ENCODE measurements at regions not wholly inside any gene's neighbourhood (a gene's known extent, or its start where the extent isn't known, plus 50 kb on each side); places are given as distances from the start of the nearest gene placed in this dataset.

GRCh38 chr5:62143268-62144229 is 162.5 kb upstream of the KIF2A start:
- Histone ChIP-seq H3K27ac (ENCODE audit: low read depth, low read length) (no peak overlapping the region), H3K36me3 (ENCODE audit: control insufficient read depth in 2 of 4, insufficient read depth in 4 of 4, low read length in 3 of 4) (no peaks in the 10 kb centered on the region), H2BK20ac (ENCODE audit: low read length) (no peak overlapping the region), H2AK5ac (ENCODE audit: low read depth, low read length) (no peak overlapping the region), H2BK15ac (ENCODE audit: low read length) (no peak overlapping the region), H3K4me1 (replicated peaks in 1 of 4; ENCODE audit: control insufficient read depth in 3 of 4, insufficient read depth in 4 of 4, low read length in 3 of 4) (peaks cover 0 to 10% (median 6%) of the 10 kb centered on the region in 4 experiments; a peak in 4 of 7 replicates), H3K4me2 (ENCODE audit: insufficient read depth in 1 of 2, low read depth in 2 of 2, low read length in 2 of 2) (peak overlapping the region in 1 of 2 experiments; percentile 7; a peak in 1 of 4 replicates), H2BK5ac (ENCODE audit: low read depth, low read length) (no peak overlapping the region), H3K23me2 (ENCODE audit: low read depth, low read length) (no peaks in the 10 kb centered on the region; the same call in 1 of the 2 replicates), H3K18ac (ENCODE audit: extremely low read depth, low read length) (no peak overlapping the region), H3K27me3 (replicated peaks in 1 of 4; ENCODE audit: control insufficient read depth in 3 of 4, extremely low read depth in 1 of 4, insufficient read depth in 3 of 4, low read length in 3 of 4) (no peaks in the 10 kb centered on the region), H3K9ac (replicated peaks in 1 of 4; ENCODE audit: extremely low read depth in 1 of 4, low read depth in 3 of 4, low read length in 3 of 4) (no peak overlapping the region), H3K9me3 (ENCODE audit: insufficient read depth in 2 of 2, low read depth in 1 of 2, low read length in 1 of 2) (peaks cover 0 to 3% of the 10 kb centered on the region in 2 experiments; a peak in 1 of 4 replicates), H3K79me1 (ENCODE audit: low read depth, low read length) (no peaks in the 10 kb centered on the region), H3K14ac (ENCODE audit: insufficient read length) (no peak overlapping the region), H4K5ac (ENCODE audit: insufficient read length, low read depth, low read length) (no peak overlapping the region), H4K8ac (ENCODE audit: extremely low read depth, insufficient read depth, low read length) (no peak overlapping the region), H3K4me3 (ENCODE audit: extremely low read depth in 1 of 4, insufficient read depth in 2 of 4, low read depth in 3 of 4, low read length in 4 of 4) (no peak overlapping the region; a peak in 1 of 8 replicates), H4K91ac (replicated peaks; ENCODE audit: insufficient read length, low read length) (no peak overlapping the region), H4K20me1 (replicated peaks in 1 of 2; ENCODE audit: control insufficient read depth in 1 of 2, insufficient read depth in 2 of 2, low read length in 2 of 2) (no peaks in the 10 kb centered on the region), H3K4ac (replicated peaks; ENCODE audit: insufficient read length, low read depth, low read length) (no peak overlapping the region), H3K56ac (replicated peaks; ENCODE audit: insufficient read length, low read depth, low read length) (no peak overlapping the region), H3K79me2 (ENCODE audit: control insufficient read depth in 1 of 2, insufficient read depth in 2 of 2, low read length in 2 of 2) (no peaks in the 10 kb centered on the region), H2BK120ac (replicated peaks; ENCODE audit: low read depth, low read length) (no peak overlapping the region), H3K23ac (ENCODE audit: insufficient read length) (no peak overlapping the region), H2BK12ac (ENCODE audit: low read depth, low read length) (no peak overlapping the region), H2AFZ (ENCODE audit: low read length) (peak overlapping the region; percentile 55)
- CTCF ChIA-PET (ENCODE audit: partially characterized antibody): interaction anchor here (0.6 to 1.8 kb wide), 28 partner anchors 10 to 1092 kb away, joined by 3 to 10 read pairs (median 3); no protein-coding TSS in a partner anchor
- DNase-seq (ENCODE audit: low read depth in 1 of 2, low spot score in 2 of 2) (no peak), FAIRE-seq (peak; percentile 78)
- POLR2A ChIA-PET (ENCODE audit: partially characterized antibody): no interaction called here
- WGBS, 2 experiments (ENCODE audit: extremely low coverage in 1 of 2, insufficient coverage in 1 of 2, insufficient read length in 1 of 2, insufficient replicate concordance in 2 of 2, low coverage in 1 of 2, low lambda C conversion rate in 2 of 2, missing lambda C conversion rate in 1 of 2): 41% methylated on average over 13 of the region's 13 CpGs; no CpG with 5 or more reads in 1 of the 2 experiments
- peak in 2 of 3 experiments; percentile 48 to 57; a peak in 2 of 4 replicates for TF ChIP-seq CTCF (IDR thresholded peaks at IDR 0.05; ENCODE audit: control extremely low read depth in 1 of 3, insufficient read depth in 1 of 3, low read depth in 1 of 3, low read length in 3 of 3)
- no peak for TF ChIP-seq TAF1 (IDR thresholded peaks at IDR 0.05; ENCODE audit: low read depth, low read length)
- peak; percentile 59 to 63 for TF ChIP-seq RAD21 (IDR thresholded peaks at IDR 0.05 in 1 of 2, conservative IDR thresholded peaks at IDR 0.05 in 1 of 2; ENCODE audit: low read depth in 2 of 2, low read length in 2 of 2)
